ENCODE measurements at regions not wholly inside any gene's neighbourhood (a gene's known extent, or its start where the extent isn't known, plus 50 kb on each side); places are given as distances from the start of the nearest gene placed in this dataset.

- no peak overlapping the region for H2AFZ ChIP-seq (ENCODE audit: low read depth, low read length)
- H3K36me3 ChIP-seq (ENCODE audit: insufficient read depth, low read length), result no peaks in the 10 kb centered on the region
- H3K27me3 ChIP-seq (ENCODE audit: insufficient read depth, low read length), result no peaks in the 10 kb centered on the region
- H3K4me1 ChIP-seq (ENCODE audit: insufficient read depth, low read length), result no peaks in the 10 kb centered on the region
- no peaks in the 10 kb centered on the region for H3K9me3 ChIP-seq (ENCODE audit: low read length)
- no peak overlapping the region for H3K4me3 ChIP-seq (ENCODE audit: low read length)
These were observed 234.1 kb downstream of the STK31 start for GRCh38 chr7:23944131-23944530.

- Histone ChIP-seq H3K9me3 (ENCODE audit: low read length) (no peaks in the 10 kb centered on the region), H3K27me3 (ENCODE audit: insufficient read depth, low read length) (no peaks in the 10 kb centered on the region), H3K4me3 (ENCODE audit: low read length) (no peak overlapping the region), H3K36me3 (ENCODE audit: insufficient read depth, low read length) (no peaks in the 10 kb centered on the region), H2AFZ (ENCODE audit: low read depth, low read length) (no peak overlapping the region), H3K4me1 (ENCODE audit: insufficient read depth, low read length) (no peaks in the 10 kb centered on the region)
These were observed 235.5 kb downstream of the STK31 start for GRCh38 chr7:23945472-23945871.

- Histone ChIP-seq H3K4me1 (ENCODE audit: insufficient read depth, low read length) (peaks cover 11% of the 10 kb centered on the region), H3K9me3 (ENCODE audit: low read length) (no peaks in the 10 kb centered on the region), H2AFZ (ENCODE audit: low read depth, low read length) (no peak overlapping the region), H3K4me3 (ENCODE audit: low read length) (no peak overlapping the region), H3K27me3 (ENCODE audit: insufficient read depth, low read length) (no peaks in the 10 kb centered on the region), H3K36me3 (ENCODE audit: insufficient read depth, low read length) (no peaks in the 10 kb centered on the region)
These were observed 245.1 kb downstream of the STK31 start for GRCh38 chr7:23955145-23955544.

DNA sequence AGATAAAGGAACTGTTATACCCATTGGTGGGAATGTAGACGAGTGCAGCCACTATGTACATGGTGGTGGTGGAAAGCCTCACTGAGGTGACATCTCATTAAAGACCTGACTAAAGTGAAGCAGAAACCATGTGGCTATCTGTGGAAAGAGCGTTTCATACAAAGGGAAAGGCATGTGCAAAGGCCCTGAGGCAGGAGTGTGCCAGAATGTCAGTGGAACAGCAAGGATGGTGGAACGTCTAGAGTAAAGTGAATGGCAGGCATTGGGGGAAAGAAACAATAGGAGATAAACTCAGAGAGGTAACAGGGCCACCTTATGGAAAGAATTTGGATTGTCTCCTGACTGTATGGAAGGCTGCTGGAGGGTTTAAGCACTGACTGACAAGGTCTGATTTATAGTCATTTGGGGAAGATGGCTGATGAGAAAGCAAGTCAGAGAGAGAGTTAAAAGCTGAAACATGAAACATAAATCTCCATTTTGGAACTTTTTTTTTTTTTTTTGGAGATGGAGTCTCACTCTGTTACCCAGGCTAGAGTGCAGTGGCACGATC lies 245.7 kb downstream of the STK31 start:
- Histone ChIP-seq H3K9me3 (ENCODE audit: low read length) (no peaks in the 10 kb centered on the region), H3K4me1 (ENCODE audit: insufficient read depth, low read length) (peaks cover 11% of the 10 kb centered on the region), H2AFZ (ENCODE audit: low read depth, low read length) (no peak overlapping the region), H3K36me3 (ENCODE audit: insufficient read depth, low read length) (no peaks in the 10 kb centered on the region), H3K4me3 (ENCODE audit: low read length) (no peak overlapping the region), H3K27me3 (ENCODE audit: insufficient read depth, low read length) (no peaks in the 10 kb centered on the region)

- Histone ChIP-seq H3K4me3 (ENCODE audit: low read length) (no peak overlapping the region), H3K9me3 (ENCODE audit: low read length) (no peaks in the 10 kb centered on the region), H3K36me3 (ENCODE audit: insufficient read depth, low read length) (no peaks in the 10 kb centered on the region), H3K4me1 (ENCODE audit: insufficient read depth, low read length) (peaks cover 11% of the 10 kb centered on the region), H2AFZ (ENCODE audit: low read depth, low read length) (peak overlapping the region; percentile 5), H3K27me3 (ENCODE audit: insufficient read depth, low read length) (no peaks in the 10 kb centered on the region)
These were observed 247.0 kb downstream of the STK31 start for GRCh38 chr7:23956772-23957576.

DNA sequence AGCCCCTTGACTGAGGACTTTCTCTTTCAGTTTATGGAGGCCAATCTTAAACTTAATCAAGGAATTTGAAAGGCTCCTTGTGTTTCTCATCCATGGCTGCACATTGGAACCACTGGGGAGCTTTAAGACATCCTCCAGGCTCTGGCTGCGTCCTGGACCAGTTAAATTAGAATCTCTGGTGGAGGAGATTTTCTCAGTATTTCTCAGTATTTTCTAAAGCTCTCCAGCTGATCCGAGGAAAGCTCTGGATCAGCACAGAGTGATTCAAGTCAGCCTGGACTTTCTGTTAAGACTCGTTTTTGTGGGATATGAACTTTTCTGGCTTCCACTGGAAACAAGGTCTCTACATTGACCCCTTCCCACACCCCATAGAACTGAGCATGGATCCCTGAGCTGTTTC lies 249.8 kb downstream of the STK31 start:
- no peaks in the 10 kb centered on the region for H3K27me3 ChIP-seq (ENCODE audit: insufficient read depth, low read length)
- H3K9me3 ChIP-seq (ENCODE audit: low read length), result no peaks in the 10 kb centered on the region
- no peak overlapping the region for H2AFZ ChIP-seq (ENCODE audit: low read depth, low read length)
- H3K4me3 ChIP-seq (ENCODE audit: low read length), result no peak overlapping the region
- H3K4me1 ChIP-seq (ENCODE audit: insufficient read depth, low read length), result peaks cover 11% of the 10 kb centered on the region
- no peaks in the 10 kb centered on the region for H3K36me3 ChIP-seq (ENCODE audit: insufficient read depth, low read length)

GRCh38 chr7:23960361-23960760 lies 250.3 kb downstream of the STK31 start:
- Histone ChIP-seq H3K4me1 (ENCODE audit: insufficient read depth, low read length) (peaks cover 11% of the 10 kb centered on the region), H3K4me3 (ENCODE audit: low read length) (no peak overlapping the region), H3K36me3 (ENCODE audit: insufficient read depth, low read length) (no peaks in the 10 kb centered on the region), H3K27me3 (ENCODE audit: insufficient read depth, low read length) (no peaks in the 10 kb centered on the region), H3K9me3 (ENCODE audit: low read length) (no peaks in the 10 kb centered on the region), H2AFZ (ENCODE audit: low read depth, low read length) (no peak overlapping the region)

GRCh38 chr7:23963461-23964165 lies 253.6 kb downstream of the STK31 start:
- peaks cover 2% of the 10 kb centered on the region for H3K4me1 ChIP-seq (ENCODE audit: insufficient read depth, low read length)
- H3K27me3 ChIP-seq (ENCODE audit: insufficient read depth, low read length), result no peaks in the 10 kb centered on the region
- no peak overlapping the region for H3K4me3 ChIP-seq (ENCODE audit: low read length)
- no peak overlapping the region for H2AFZ ChIP-seq (ENCODE audit: low read depth, low read length)
- H3K9me3 ChIP-seq (ENCODE audit: low read length), result no peaks in the 10 kb centered on the region
- no peaks in the 10 kb centered on the region for H3K36me3 ChIP-seq (ENCODE audit: insufficient read depth, low read length)

DNA sequence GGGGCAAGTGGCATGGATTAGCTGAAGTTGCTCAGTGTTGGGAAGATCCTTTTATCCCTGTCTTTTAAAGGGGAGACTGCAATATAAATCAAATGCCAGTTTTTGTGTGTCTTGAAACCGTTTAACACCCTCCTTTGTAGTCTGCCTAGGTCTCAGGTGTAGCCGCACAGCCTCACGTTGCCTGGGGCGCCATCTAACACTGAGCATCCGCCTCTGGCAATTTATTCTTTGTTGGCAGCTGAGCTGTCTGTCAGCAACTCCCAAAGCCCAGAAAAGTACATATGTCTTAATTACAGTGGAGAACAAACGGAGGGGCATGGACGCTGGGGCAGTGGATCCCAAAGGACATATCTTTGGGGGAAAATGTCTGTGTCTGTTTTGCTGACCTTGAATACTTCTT lies 254.7 kb downstream of the STK31 start:
- Histone ChIP-seq H3K4me3 (ENCODE audit: low read length) (no peak overlapping the region), H3K36me3 (ENCODE audit: insufficient read depth, low read length) (no peaks in the 10 kb centered on the region), H2AFZ (ENCODE audit: low read depth, low read length) (no peak overlapping the region), H3K9me3 (ENCODE audit: low read length) (no peaks in the 10 kb centered on the region), H3K4me1 (ENCODE audit: insufficient read depth, low read length) (peaks cover 2% of the 10 kb centered on the region), H3K27me3 (ENCODE audit: insufficient read depth, low read length) (no peaks in the 10 kb centered on the region)

DNA sequence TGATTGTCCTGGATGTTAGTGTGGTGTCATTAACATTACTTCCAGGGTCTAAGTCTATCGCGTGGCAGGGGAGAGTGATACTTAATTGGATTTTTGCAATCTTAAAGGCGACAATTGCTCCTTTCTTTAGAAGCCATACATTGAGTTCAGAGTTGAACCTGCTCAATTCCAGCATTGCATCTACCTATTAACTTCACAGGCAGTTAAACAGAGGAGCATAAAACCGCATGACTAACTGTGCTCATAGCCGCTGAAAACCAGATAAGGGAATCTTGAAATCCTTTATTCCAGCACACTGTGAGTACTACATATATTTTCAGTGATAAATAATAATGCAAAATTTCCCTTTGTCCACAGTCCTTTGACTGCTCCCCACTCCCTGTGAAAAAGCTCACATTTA lies 255.3 kb downstream of the STK31 start:
- no peaks in the 10 kb centered on the region for H3K27me3 ChIP-seq (ENCODE audit: insufficient read depth, low read length)
- H3K36me3 ChIP-seq (ENCODE audit: insufficient read depth, low read length), result no peaks in the 10 kb centered on the region
- no peaks in the 10 kb centered on the region for H3K9me3 ChIP-seq (ENCODE audit: low read length)
- no peak overlapping the region for H2AFZ ChIP-seq (ENCODE audit: low read depth, low read length)
- H3K4me1 ChIP-seq (ENCODE audit: insufficient read depth, low read length), result peaks cover 2% of the 10 kb centered on the region
- H3K4me3 ChIP-seq (ENCODE audit: low read length), result no peak overlapping the region

DNA sequence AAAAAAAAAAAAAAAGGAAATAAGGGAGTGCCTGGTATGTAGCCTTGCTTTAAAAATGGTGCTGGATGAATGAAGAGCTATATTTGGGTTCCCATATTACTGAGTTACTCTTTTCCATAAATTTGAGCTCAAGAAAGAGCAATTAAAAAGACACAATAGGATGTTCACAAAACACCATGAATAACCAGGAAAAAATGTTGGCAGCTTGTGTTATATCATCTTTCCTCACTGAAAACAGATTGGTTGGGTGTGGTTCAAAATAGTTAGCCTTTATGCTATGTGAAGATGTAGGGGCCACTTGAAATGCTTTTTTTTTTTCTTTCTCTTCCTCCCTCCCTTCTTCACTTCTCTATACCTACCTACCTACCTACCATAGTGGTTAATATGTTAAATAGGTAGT lies 256.9 kb downstream of the STK31 start:
- no peaks in the 10 kb centered on the region for H3K36me3 ChIP-seq (ENCODE audit: insufficient read depth, low read length)
- no peak overlapping the region for H2AFZ ChIP-seq (ENCODE audit: low read depth, low read length)
- no peaks in the 10 kb centered on the region for H3K9me3 ChIP-seq (ENCODE audit: low read length)
- no peak overlapping the region for H3K4me3 ChIP-seq (ENCODE audit: low read length)
- no peaks in the 10 kb centered on the region for H3K27me3 ChIP-seq (ENCODE audit: insufficient read depth, low read length)
- peaks cover 2% of the 10 kb centered on the region for H3K4me1 ChIP-seq (ENCODE audit: insufficient read depth, low read length)

DNA sequence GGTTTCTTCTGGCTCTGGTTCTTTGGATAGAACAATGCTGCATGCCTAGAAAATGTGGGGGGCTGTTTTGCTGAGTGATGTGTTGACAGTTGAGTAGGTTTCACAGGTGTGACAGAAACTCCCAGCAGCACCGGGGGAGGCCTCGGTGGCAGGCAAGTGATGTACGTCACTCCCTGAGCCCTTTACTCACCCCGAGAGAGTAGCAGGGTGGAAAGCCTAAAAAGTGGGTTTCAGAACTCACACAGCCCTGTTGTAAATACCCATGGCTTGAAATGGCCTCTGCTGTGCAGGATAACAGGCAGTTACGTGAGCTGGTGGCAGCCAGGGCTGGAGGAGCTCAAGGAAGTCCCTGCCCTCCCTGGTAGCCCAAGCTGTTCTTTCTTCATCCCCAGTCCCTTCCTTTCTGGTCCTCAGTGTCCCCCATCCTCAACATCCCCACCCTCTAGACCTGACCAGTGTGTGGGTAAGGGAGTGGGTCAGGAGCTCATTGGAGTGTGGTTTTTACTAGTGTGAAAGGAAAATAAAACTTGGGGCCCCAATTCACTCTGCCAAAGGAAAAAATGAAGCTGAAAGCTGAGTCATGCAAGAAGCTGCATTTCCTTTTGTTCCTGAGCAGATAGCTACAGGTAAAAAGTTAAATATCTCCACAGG lies 258.1 kb downstream of the STK31 start:
- H3K4me3 ChIP-seq (ENCODE audit: low read length), result no peak overlapping the region
- no peaks in the 10 kb centered on the region for H3K36me3 ChIP-seq (ENCODE audit: insufficient read depth, low read length)
- H2AFZ ChIP-seq (ENCODE audit: low read depth, low read length), result no peak overlapping the region

GRCh38 chr7:23968791-23969190 lies 258.8 kb downstream of the STK31 start:
- Histone ChIP-seq H3K36me3 (ENCODE audit: insufficient read depth, low read length) (no peaks in the 10 kb centered on the region), H3K27me3 (ENCODE audit: insufficient read depth, low read length) (no peaks in the 10 kb centered on the region), H3K4me3 (ENCODE audit: low read length) (no peak overlapping the region), H2AFZ (ENCODE audit: low read depth, low read length) (no peak overlapping the region), H3K4me1 (ENCODE audit: insufficient read depth, low read length) (peaks cover 2% of the 10 kb centered on the region), H3K9me3 (ENCODE audit: low read length) (no peaks in the 10 kb centered on the region)

More for the DNA sequence above, 258.1 kb downstream of the STK31 start:
- peaks cover 2% of the 10 kb centered on the region for H3K4me1 ChIP-seq (ENCODE audit: insufficient read depth, low read length)
- no peaks in the 10 kb centered on the region for H3K27me3 ChIP-seq (ENCODE audit: insufficient read depth, low read length)
- no peaks in the 10 kb centered on the region for H3K9me3 ChIP-seq (ENCODE audit: low read length)

Measured in neuron (in vitro differentiated cells).